ENCODE measurements at regions not wholly inside any gene's neighbourhood (a gene's known extent, or its start where the extent isn't known, plus 50 kb on each side); places are given as distances from the start of the nearest gene placed in this dataset.

DNA sequence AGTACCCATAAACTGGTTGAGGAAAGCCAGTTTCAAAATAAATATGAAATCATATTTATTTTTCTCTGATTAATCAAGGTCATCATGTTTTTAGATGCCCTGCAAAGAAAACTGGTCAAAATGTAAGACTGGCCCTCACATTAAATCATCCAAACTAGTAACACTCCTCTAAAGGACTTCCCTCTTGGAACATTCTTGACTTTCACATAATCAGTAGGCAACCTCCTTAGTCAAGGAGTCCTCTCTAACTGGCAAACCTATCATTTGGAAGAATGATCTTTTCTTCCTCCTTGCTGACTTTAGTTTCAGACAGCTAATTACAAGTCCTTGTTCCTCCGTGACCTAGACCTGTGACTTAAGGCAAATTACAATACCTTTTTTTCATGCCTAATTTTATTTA is 82.5 kb upstream of the DCBLD2 start:
- 74 to 82% methylated on average over 1 of the region's 1 CpG for WGBS, 2 donors
- no peak overlapping the region for H3K27ac ChIP-seq (ENCODE audit: low read depth in 1 of 2, low read length in 1 of 2)

DNA sequence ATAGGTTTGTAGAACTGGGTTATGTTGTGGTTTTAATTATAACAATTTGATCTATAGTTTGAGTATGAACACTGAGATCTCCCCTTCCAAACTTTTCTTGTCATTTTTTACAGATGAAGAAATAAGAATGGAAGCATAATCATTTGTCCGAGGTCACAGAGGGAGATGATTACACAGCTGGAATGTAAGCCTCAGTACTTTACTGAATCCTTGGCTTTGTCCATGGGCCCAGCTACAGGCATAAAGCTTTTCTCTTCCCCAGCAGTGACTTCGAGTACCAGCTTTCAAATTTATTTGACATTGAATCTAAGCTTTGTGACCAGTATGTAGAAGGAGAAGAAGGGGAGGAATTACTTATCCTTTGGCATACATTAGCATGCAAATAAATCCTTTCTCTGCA is 80.9 kb upstream of the DCBLD2 start:
- Histone ChIP-seq H3K27me3 (ENCODE audit: control insufficient read depth in 3 of 3, insufficient read depth in 3 of 3, low read length in 2 of 3) (peaks cover 0 to 2% (median 0%) of the 10 kb centered on the region in 3 donors), H3K9ac (ENCODE audit: insufficient read depth in 1 of 2, low read length in 2 of 2) (no peak overlapping the region), H3K9me3 (ENCODE audit: control insufficient read depth in 4 of 4, insufficient read depth in 3 of 4, low read length in 3 of 4) (no peaks in the 10 kb centered on the region), H3K4me1 (ENCODE audit: control insufficient read depth in 5 of 5, insufficient read depth in 5 of 5, low read length in 5 of 5) (peaks cover 0 to 12% (median 2%) of the 10 kb centered on the region in 5 donors), H3K4me3 (no peak overlapping the region), H3K27ac (ENCODE audit: low read depth in 1 of 2, low read length in 1 of 2) (no peak overlapping the region), H3K36me3 (ENCODE audit: control insufficient read depth in 4 of 4, insufficient read depth in 4 of 4, low read length in 4 of 4) (no peaks in the 10 kb centered on the region)
- DNase-seq (no peak), ATAC-seq (ENCODE audit: insufficient read depth, low FRiP score) (no peak)
- TF ChIP-seq, protein P1, sequence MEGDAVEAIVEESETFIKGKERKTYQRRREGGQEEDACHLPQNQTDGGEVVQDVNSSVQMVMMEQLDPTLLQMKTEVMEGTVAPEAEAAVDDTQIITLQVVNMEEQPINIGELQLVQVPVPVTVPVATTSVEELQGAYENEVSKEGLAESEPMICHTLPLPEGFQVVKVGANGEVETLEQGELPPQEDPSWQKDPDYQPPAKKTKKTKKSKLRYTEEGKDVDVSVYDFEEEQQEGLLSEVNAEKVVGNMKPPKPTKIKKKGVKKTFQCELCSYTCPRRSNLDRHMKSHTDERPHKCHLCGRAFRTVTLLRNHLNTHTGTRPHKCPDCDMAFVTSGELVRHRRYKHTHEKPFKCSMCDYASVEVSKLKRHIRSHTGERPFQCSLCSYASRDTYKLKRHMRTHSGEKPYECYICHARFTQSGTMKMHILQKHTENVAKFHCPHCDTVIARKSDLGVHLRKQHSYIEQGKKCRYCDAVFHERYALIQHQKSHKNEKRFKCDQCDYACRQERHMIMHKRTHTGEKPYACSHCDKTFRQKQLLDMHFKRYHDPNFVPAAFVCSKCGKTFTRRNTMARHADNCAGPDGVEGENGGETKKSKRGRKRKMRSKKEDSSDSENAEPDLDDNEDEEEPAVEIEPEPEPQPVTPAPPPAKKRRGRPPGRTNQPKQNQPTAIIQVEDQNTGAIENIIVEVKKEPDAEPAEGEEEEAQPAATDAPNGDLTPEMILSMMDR (IDR thresholded peaks at IDR 0.05; ENCODE audit: control extremely low read depth, extremely low read depth), result no peak
- WGBS, 2 donors, result 70 to 89% methylated on average over 2 of the region's 2 CpGs

More for the DNA sequence above, 82.5 kb upstream of the DCBLD2 start:
- peaks cover 0 to 2% (median 0%) of the 10 kb centered on the region in 3 donors for H3K27me3 ChIP-seq (ENCODE audit: control insufficient read depth in 3 of 3, insufficient read depth in 3 of 3, low read length in 2 of 3)
- TF ChIP-seq, protein P1 (IDR thresholded peaks at IDR 0.05; ENCODE audit: control extremely low read depth, extremely low read depth), result no peak
- no peaks in the 10 kb centered on the region for H3K9me3 ChIP-seq (ENCODE audit: control insufficient read depth in 4 of 4, insufficient read depth in 3 of 4, low read length in 3 of 4)
- ATAC-seq (ENCODE audit: insufficient read depth, low FRiP score) (no peak), DNase-seq (no peak)
- H3K4me3 ChIP-seq, result no peak overlapping the region
- H3K9ac ChIP-seq (ENCODE audit: insufficient read depth in 1 of 2, low read length in 2 of 2), result no peak overlapping the region
- no peaks in the 10 kb centered on the region for H3K36me3 ChIP-seq (ENCODE audit: control insufficient read depth in 4 of 4, insufficient read depth in 4 of 4, low read length in 4 of 4)
- peaks cover 0 to 12% (median 2%) of the 10 kb centered on the region in 5 donors for H3K4me1 ChIP-seq (ENCODE audit: control insufficient read depth in 5 of 5, insufficient read depth in 5 of 5, low read length in 5 of 5)

DNA sequence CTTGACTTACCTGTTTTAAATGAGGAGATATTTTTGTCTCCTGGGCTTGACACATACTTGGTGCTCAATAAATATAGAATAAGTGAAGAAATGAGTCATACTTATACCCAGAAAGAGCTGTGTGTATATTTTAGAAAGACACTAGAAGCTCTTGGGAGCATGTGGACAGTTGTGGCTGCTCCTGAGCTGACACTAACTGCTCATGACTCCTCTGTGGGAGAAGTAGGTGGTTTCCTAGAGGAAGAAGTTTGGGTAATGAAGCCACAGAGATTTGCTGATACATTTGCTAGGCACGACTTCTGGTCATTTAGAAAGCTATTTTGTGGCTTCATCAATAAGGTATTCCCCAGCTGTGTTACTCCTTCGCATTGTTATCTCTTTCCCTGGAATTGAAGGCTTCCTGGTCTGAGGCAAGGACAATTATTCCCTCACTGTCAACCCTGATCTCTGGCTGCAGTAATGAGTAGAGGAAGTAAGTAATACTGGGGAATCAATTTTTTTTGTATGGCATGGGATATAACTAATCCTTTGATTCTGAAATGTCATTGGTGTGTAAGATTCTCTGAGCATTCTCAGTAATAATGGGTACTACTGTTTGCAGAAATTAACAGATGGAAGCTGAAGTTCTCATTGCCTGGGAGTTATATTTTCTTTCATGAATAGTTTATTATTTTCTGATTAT is 79.6 kb upstream of the DCBLD2 start:
- no peak for DNase-seq
- 34 to 42% methylated on average over 2 of the region's 2 CpGs for WGBS, 2 donors
- Histone ChIP-seq H3K9ac (ENCODE audit: insufficient read depth in 1 of 2, low read length in 2 of 2) (no peak overlapping the region), H3K36me3 (ENCODE audit: control insufficient read depth in 4 of 4, insufficient read depth in 4 of 4, low read length in 4 of 4) (no peaks in the 10 kb centered on the region), H3K4me1 (ENCODE audit: control insufficient read depth in 5 of 5, insufficient read depth in 5 of 5, low read length in 5 of 5) (peaks cover 0 to 7% (median under 1%) of the 10 kb centered on the region in 5 donors), H3K4me3 (no peak overlapping the region), H3K27ac (ENCODE audit: low read depth in 1 of 2, low read length in 1 of 2) (no peak overlapping the region), H3K9me3 (ENCODE audit: control insufficient read depth in 4 of 4, insufficient read depth in 3 of 4, low read length in 3 of 4) (no peaks in the 10 kb centered on the region), H3K27me3 (ENCODE audit: control insufficient read depth in 3 of 3, insufficient read depth in 3 of 3, low read length in 2 of 3) (peaks cover 0 to 2% (median 0%) of the 10 kb centered on the region in 3 donors)
- ATAC-seq (ENCODE audit: insufficient read depth, low FRiP score), result no peak
- TF ChIP-seq, protein P1 (IDR thresholded peaks at IDR 0.05; ENCODE audit: control extremely low read depth, extremely low read depth), result no peak

Data from lung (tissue), 11 donors.